GM12874 (cell line): ENCODE measurements at regions not wholly inside any gene's neighbourhood (a gene's known extent, or its start where the extent isn't known, plus 50 kb on each side); places are given as distances from the start of the nearest gene placed in this dataset.

Source experiments
- TF ChIP-seq, protein P1 (sequence below): IDR thresholded peaks from 2 replicates; pipeline ENCODE4 v1.5.1; 2011; ENCODE audit warnings: low read depth, mild to moderate bottlenecking, control low read depth, low read length, moderate library complexity; ENCODE audit not compliant: insufficient read depth

DNA sequence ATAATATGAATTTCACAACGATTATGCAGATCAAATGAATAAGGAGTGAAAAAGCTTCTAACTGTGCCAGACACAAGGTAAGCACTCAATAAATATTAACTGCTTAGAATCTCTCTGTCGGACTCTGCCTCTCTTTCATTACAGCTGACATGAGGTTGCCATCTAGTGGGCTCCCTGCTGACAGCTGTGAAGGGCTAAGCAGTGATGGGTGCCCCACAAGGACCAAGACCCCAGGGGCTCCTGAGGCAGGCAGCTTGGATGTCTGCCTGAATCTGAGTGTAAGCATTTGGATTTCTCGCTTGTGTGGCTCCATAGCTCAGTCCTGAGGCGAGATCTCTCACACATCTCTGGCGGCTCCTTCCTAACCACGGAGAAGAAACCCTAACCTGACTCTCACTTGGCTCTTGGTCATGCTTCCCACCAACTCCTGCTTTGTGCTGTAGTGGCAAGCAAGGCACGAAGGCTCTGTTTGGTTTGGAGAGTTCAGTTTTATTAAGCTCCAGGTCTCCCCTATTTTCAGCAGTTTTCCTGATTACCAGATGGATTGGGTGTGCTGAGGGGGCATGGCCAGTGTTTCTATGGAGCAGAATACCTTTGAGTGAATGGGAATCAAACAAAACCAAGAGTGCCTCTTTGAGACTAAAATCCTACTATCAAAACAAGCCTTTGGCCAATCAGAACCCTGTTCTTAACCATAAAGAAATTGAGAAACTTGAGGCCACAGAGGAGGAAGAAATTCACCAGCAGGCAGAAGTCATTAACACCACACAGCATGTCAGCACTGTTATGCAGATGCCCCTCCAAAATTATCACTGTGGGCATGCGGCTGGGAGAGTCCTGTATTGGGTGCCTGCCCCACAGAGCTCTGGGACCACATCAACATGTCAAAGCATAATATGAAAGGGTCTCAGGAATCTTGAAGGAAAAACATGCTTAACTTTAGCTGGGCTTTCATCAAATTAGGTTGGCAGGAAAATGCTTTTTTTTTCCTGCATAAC is 152.8 kb upstream of the NTM start:
- TF ChIP-seq, protein P1, sequence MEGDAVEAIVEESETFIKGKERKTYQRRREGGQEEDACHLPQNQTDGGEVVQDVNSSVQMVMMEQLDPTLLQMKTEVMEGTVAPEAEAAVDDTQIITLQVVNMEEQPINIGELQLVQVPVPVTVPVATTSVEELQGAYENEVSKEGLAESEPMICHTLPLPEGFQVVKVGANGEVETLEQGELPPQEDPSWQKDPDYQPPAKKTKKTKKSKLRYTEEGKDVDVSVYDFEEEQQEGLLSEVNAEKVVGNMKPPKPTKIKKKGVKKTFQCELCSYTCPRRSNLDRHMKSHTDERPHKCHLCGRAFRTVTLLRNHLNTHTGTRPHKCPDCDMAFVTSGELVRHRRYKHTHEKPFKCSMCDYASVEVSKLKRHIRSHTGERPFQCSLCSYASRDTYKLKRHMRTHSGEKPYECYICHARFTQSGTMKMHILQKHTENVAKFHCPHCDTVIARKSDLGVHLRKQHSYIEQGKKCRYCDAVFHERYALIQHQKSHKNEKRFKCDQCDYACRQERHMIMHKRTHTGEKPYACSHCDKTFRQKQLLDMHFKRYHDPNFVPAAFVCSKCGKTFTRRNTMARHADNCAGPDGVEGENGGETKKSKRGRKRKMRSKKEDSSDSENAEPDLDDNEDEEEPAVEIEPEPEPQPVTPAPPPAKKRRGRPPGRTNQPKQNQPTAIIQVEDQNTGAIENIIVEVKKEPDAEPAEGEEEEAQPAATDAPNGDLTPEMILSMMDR: peak; percentile 32; the same call in 1 of the 2 replicates

DNA sequence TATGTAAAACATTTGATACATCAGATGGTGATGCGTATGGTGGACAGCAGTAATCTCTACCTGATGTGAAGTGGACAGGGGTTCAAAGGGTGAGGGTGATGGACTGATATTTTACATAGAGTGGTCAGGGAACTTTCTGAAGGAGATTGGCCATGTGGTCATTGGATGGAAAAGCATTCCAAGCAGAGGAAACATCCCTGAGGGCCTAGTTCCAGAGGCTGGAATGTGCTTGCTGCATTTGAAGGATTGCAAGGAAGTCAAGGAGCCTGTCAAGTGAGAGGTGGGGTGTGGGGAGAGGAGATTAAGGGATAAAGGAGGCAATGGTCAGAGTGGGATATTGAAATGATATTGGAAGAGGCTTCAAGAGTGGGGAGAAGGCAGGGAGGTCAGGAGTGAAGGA is 151.9 kb upstream of the NTM start:
- TF ChIP-seq, protein P1: no peak

DNA sequence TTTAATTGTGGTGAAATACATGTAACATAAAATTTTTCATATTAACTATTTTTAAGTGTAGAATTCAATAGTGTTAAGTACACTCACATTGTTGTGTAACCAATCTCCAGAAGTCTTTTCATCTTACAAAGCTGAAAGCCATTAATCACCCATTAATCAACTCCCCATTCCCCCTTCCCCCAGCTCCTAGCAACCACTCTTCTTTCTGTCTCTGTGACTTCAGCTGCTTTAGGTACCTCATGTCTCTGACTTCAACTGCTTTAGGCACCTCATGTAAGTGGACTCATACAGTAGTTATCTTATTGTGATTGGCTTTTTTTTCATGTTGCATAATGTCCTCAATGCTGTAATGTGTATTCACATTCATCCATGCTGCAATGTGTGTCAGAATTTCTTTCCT is 150.8 kb upstream of the NTM start:
- TF ChIP-seq, protein P1: no peak

DNA sequence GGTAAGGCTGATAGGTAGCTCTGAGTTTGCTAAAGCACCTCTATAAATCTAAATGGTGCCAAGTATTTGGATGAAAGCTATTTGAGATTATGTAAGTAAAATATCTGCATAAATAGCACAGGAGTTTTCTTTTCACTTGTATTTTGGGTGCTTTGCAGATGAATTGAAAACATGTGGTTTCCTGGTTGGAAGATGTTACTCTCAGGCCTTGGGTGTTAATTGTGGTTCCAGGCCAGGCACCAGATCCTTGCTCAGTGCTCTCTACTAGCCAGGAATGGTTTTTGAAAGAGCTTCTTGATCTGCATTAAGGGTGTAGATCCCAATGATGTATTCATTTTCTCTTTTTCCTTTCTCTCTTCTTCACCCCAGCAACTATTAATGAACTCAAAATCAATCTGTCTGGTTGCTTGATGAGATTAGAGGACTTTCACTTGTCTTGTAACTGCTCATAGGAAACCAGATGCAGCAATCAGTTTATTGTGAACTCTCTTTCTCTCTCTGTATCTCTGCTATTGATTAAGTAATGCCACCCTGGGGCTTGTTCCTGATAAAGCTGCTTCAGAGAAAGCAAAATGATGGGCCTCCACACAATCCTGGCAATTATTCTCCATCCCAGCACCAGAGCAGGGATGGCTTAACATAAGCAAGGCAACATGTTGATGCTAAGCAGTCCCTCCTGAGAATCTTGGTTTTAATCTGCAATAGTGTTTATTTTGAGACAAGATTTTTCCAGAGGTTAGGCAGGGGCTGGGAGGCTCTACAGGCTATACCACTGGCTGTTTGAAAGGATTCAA is 147.0 kb upstream of the NTM start:
- TF ChIP-seq, protein P1: no peak

DNA sequence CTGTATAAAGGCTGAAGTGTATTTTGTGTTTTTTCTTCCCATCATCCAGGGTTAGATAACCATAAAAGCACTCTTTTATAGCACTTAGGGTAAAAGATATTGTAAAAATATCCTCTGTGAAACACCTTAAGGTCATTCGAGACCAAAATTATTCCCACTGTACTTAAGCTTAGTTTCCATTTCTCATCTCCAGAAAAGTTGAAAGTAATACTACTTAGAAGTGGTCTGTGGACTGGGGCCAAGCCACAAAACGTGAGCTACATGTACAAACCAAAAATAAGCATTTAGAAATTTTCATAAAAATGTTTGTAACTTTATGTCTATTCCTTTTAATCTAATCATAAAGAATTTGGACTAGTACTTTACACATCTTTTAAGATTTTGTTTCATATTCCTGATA is 142.0 kb upstream of the NTM start:
- TF ChIP-seq, protein P1: no peak

DNA sequence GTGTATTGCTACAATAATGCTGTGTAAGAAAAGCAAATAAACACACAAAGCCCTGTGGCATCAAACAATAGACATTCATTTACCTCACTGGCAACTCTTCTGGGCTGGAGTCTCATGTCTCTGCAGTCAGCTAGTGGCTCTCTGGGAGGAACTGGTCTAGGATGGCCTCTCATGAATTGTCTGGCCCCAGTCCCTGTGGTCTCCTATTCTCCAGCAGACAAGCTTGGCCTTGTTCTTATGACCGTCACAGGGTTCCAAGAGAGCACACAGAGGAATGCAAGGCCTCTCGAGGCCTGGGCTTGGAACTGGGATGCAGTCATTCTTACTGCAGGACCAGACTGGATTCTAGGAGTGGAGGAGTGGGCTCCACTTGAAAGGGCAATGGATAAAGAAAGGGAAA is 141.2 kb upstream of the NTM start:
- TF ChIP-seq, protein P1: no peak

DNA sequence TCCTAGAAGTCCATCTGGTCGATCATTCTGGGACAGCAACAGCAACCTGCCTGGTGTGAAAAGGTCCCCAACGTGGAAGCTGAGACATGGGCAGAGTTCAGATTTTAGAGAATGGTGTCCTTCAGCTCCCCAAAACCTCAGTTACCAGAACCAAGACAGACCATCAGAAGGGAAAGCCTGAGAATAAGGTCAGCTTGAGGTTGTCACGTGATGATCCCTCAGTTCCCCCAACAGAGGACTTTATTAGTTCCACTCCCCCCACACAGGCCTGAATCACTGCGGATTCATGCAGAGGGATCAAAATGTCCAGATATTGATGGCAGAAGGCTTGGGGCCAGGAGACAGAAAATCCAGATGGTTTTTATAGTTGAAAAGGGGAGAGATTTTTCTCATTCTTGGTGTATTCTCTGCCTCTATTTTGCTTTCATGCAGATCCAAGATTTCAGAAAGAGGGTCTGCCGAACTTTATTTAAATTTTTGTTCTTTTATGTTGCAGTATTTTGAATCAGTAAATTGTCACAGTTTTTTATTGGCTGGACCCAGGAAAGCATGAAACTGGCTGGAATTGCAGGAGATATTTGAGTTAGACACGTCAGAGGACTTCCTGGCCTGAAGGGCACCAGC is 139.0 kb upstream of the NTM start:
- TF ChIP-seq, protein P1: no peak
